ENCODE measurements at regions not wholly inside any gene's neighbourhood (a gene's known extent, or its start where the extent isn't known, plus 50 kb on each side); places are given as distances from the start of the nearest gene placed in this dataset.
A peak's percentile ranks its signal among the peaks of the same experiment; 100 is the strongest.

DNA sequence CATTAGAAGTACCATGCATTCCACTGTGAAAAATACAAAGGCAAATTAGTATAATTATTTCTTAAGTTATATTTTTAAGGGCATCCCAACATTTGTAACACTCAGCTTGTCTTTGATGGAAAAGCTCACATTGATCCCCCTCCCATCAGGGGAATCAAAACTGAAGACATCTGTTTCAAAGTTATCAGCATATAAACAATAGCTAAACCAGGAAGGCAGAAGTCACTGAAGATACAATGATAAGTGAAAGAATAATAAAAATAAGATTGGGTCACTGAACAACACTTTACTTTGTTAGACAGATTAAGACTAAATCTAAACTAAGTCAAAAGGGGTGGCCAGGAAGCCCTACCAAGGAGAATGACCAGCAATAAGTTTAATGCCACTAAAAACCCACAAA, 801.9 kb upstream of the ACO1 start:
- Histone ChIP-seq H3K9me3 (replicated peaks; ENCODE audit: control insufficient read depth, insufficient read depth, low read length) (no peaks in the 10 kb centered on the region), H3K4me3 (replicated peaks in 1 of 3; ENCODE audit: insufficient read depth in 1 of 3, low read depth in 1 of 3, low read length in 3 of 3) (no peak overlapping the region), H3K36me3 (ENCODE audit: control insufficient read depth in 2 of 2, extremely low read depth in 1 of 2, insufficient read depth in 2 of 2, low read length in 2 of 2) (no peaks in the 10 kb centered on the region), H3K9me1 (replicated peaks; ENCODE audit: control insufficient read depth, extremely low read depth, insufficient read depth, low read length) (no peaks in the 10 kb centered on the region), H3K79me2 (ENCODE audit: control insufficient read depth, insufficient read depth, low read length) (no peaks in the 10 kb centered on the region), H4K20me1 (replicated peaks; ENCODE audit: control insufficient read depth, extremely low read depth, insufficient read depth, low read length) (no peaks in the 10 kb centered on the region), H3K4me2 (ENCODE audit: insufficient read depth, low read length) (no peak overlapping the region), H3K9ac (replicated peaks; ENCODE audit: extremely low read depth, insufficient read depth, low read length) (no peak overlapping the region), H3K4me1 (ENCODE audit: control insufficient read depth, extremely low read depth, insufficient read depth, low read length) (peaks cover 4% of the 10 kb centered on the region), H2AFZ (ENCODE audit: low read depth, low read length) (no peak overlapping the region), H3K27me3 (ENCODE audit: control insufficient read depth in 2 of 2, insufficient read depth in 2 of 2, low read length in 2 of 2) (no peaks in the 10 kb centered on the region), H3K27ac (ENCODE audit: insufficient read depth, low read depth, low read length) (no peak overlapping the region)
- POLR2A ChIA-PET = no interaction called here
- BruUV-seq (replicated peaks) = no TSS peak
- DNase-seq (ENCODE audit: low read depth, low spot score) (peak; percentile 68), FAIRE-seq (peak; percentile 35)
- dilution Hi-C loops (cut with MboI; ENCODE audit: extremely low pct_ligation_motif_present, low sequenced_read_pairs) = no loop called here
- intact Hi-C loops (cut with micrococcal nuclease) = no loop called here
- CTCF ChIA-PET = interaction anchor here (1.0 kb wide), 1 partner anchor 35 kb away, joined by 3 read pairs; no protein-coding TSS in a partner anchor
- TF ChIP-seq POLR2A (IDR thresholded peaks at IDR 0.05; ENCODE audit: low read depth, low read length) (no peak), FOS (IDR thresholded peaks at IDR 0.05; ENCODE audit: borderline replicate concordance, insufficient read depth, low read length) (no peak), EZH2 (IDR thresholded peaks at IDR 0.05; ENCODE audit: borderline replicate concordance, low read depth, low read length, severe bottlenecking) (no peak), GATA2 (IDR thresholded peaks at IDR 0.05; ENCODE audit: insufficient read depth, insufficient read length, low read depth, low read length) (no peak), POLR2AphosphoS5 (IDR thresholded peaks at IDR 0.05; ENCODE audit: insufficient read depth, low read depth, low read length) (no peak), JUN (IDR thresholded peaks at IDR 0.05; ENCODE audit: borderline replicate concordance, insufficient read depth, insufficient read length, low read depth) (no peak)
- TF ChIP-seq, protein P1, sequence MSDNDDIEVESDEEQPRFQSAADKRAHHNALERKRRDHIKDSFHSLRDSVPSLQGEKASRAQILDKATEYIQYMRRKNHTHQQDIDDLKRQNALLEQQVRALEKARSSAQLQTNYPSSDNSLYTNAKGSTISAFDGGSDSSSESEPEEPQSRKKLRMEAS (IDR thresholded peaks at IDR 0.05; ENCODE audit: insufficient read depth, insufficient read length) = no peak
- TF ChIP-seq, protein P2, sequence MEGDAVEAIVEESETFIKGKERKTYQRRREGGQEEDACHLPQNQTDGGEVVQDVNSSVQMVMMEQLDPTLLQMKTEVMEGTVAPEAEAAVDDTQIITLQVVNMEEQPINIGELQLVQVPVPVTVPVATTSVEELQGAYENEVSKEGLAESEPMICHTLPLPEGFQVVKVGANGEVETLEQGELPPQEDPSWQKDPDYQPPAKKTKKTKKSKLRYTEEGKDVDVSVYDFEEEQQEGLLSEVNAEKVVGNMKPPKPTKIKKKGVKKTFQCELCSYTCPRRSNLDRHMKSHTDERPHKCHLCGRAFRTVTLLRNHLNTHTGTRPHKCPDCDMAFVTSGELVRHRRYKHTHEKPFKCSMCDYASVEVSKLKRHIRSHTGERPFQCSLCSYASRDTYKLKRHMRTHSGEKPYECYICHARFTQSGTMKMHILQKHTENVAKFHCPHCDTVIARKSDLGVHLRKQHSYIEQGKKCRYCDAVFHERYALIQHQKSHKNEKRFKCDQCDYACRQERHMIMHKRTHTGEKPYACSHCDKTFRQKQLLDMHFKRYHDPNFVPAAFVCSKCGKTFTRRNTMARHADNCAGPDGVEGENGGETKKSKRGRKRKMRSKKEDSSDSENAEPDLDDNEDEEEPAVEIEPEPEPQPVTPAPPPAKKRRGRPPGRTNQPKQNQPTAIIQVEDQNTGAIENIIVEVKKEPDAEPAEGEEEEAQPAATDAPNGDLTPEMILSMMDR (IDR thresholded peaks at IDR 0.05; ENCODE audit: extremely low read depth in 1 of 2, insufficient read depth in 1 of 2, low read depth in 1 of 2, low read length in 2 of 2) = no peak
